Activated T-cell treated with anti-CD3 and anti-CD28 coated beads, Interleukin-2, amount 50 U/mL, for 1 hour (primary cell): ENCODE measurements at regions not wholly inside any gene's neighbourhood (a gene's known extent, or its start where the extent isn't known, plus 50 kb on each side); places are given as distances from the start of the nearest gene placed in this dataset.
"Not testable (repeated sequence)": the region's sequence is repeated elsewhere in the genome, so short reads cannot be mapped to it uniquely, and the experiment has no call there.

Experiments used
- DNase-seq: peaks from one replicate; pipeline ENCODE4 v3.0.0-alpha.2; 2020

DNA sequence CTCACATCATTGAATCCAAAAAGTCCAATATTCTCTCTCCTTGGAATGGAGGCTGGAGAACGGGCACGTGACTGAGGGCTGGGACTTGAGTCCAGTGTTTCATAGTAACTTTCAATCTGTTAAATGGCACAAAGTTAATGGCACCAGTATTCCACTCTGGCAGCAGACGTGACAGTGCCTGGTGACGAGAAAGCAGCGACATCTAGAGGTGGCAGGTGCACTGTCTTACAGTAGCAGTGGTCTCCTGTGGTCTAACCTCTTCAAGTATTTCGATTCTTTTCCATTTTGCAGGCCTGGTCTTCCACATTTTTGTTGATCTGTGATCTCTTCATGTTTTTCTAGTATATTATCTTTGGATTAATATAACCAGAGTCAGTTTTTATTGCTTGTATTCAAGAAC, 107.1 kb downstream of the OXSM start:
- DNase-seq, result no peak

DNA sequence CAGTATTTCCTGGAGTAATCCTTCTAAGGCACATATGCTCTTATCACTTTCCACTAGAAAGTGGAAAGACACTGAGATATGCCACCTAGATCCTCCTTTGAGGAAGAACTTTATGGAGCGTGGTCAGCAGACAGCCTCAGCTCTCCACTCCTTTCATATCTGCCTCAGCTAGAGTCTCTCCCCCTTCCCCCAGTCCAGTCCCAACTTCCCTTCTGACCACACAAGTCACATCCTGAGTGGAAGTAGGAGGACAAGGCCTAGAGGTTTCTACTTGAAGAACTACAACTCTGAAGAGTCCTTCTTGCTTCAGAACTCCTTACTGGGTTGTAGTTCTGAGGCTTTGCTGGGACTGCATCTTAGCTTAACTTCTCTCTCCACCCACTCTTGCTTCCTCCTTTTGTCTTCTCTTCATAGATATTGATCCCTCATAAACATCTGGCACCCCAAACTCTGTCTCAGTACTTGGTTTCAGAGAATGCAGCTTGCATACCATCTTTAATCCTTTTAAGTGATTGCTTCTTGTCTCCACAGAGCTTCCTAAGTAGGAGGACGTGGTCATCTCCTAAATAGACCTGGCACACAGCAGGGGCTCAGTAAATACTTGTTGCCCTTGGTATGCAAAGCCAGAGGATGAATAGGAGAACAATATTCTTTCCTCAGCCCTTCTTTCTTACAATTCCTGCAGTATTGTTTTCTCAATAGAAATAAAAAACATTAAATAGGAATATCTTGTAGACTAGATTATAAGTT, 109.6 kb downstream of the OXSM start:
- no peak for DNase-seq

DNA sequence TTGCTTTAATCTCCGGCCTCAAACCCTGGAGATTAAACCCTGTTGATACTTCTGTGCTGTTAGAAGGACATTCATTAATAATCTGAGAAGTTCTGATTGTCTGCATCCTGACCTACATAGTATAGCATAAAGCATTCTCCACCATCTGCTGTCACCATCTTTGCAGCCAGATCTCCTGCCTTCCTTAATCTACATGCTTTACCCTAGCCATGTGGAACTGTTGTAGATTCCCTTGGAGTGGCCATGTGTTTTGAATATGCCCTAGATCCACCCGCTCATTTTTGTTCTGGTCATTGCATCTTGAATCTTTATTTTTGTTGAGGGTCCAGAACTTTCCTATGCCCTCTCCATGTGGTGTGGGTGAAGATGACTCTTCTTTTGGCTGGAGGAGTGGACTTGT, 110.3 kb downstream of the OXSM start:
- no peak for DNase-seq

DNA sequence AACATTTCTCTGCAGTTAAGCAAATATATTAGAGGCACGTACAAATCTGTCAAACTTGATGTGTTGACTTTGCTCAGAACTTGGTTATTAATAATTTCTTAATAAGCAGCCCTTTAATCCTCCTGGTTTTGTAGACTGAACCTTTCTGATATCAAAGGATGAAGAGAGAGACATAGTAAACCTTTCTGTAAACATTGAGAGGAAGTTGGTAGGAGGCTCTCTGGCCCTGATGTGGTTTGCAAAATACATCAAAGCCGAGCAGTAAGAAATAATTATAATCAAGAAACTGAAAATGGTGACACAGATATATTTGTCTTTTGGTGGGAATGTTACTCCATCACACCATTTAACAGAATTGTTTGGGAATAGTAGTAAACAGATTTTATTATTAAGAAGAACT, 111.9 kb downstream of the OXSM start:
- DNase-seq, result no peak

DNA sequence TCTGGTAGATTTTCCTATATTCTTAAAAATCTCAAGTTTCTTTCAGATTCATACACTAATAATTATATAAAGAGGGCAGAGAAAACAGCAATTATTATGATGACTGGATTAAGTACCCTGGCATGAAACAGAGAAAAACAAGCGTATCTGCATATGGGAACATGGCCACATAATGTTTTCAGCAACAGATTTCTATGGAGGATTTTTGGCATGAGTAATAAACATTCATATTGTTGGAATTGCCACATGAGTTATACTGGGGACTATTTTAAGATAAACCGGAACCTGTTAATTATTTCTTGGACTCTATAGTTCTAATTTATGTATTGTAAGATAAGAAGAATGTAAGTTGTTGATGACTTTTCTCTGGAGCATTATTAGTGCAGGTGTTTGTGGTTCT, 112.7 kb downstream of the OXSM start:
- DNase-seq, result no peak

DNA sequence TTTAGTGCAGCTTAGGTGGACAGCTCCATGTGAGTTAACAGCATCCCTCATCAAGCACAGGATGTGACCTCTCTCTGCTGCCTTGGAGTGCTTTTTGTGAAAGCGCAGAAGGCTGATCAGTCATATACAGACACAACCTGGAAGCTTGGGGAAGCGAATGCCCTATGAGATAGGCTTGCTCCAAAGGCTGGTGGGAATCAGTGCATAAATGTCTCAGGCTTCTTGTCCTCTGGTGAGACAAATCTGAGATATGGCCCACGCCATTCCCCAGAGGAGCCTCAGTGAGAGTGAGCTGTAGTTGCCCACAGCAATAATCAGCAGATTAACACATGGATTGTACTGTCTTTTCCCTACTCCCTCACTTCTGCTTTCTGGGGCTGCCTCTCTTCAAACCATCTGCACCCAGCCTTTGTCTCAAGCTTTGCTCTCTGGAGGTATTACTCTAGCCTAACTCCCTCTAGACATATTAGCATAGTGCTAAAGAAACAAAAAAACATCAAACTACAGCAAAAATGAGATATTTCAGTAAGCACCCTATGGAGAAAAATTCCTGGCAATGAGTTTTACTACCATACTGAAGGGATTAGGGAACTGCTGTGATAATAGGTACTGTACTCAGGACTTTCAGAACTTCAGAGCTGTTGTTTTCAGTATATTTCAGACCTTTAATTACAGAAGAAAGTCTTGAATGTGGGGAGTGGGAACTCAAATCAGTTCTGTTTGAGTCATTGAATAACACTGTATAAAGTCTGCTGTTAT, 113.7 kb downstream of the OXSM start:
- no peak for DNase-seq

DNA sequence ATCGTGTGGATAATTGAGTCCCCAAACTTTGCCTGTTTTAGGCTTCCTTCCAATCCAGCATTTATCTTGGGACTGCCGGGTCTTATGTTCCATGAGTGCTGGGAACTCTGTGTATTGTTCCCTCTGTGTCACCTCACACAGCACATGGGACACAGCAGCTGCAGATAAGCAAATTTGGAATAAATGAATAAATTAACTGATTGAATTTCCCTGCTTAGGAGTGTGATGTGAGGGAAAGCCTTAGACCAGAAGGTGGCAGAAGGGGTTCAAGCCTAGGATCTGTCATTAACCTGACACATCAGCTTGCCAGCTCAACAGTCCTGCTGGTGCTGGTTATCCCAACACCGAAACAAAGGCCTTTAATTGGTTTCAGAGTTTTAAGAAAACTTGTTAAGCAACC, 114.3 kb downstream of the OXSM start:
- no peak for DNase-seq

DNA sequence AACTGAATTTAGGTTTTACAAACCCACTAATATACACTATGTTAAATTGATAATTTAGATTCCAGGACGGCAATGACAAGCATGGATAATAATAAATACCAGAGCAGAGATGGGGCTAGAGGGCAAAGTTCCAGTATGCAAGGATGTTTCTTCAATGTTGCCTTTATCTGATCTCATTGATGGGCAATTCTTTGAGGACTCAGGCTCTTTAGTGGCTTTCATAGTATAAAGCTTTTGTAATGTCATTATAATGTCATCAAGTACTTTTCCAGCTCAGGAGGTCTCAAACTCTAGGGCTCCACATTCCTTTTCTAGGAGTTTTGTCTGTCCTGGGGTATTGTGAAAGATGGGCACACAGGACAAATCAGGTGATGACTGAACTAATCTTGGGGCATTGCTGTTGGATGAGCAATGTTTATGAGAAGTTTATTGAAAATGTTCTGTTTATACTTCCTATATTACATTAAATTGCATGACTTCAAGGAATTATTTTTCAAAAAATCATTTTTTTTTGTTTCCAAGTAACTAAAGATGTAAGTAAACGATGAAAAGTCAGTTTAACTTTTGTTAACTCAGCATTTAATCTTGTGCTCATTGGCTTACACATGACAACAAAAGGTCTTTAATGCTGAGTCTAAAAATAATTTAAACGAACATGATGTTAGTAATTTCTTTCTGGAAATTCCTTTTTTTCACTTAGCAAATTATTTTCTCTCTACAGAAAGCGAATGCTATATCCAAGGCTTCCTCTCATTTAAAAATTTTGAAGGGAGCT, 116.4 kb downstream of the OXSM start:
- DNase-seq, result no peak

DNA sequence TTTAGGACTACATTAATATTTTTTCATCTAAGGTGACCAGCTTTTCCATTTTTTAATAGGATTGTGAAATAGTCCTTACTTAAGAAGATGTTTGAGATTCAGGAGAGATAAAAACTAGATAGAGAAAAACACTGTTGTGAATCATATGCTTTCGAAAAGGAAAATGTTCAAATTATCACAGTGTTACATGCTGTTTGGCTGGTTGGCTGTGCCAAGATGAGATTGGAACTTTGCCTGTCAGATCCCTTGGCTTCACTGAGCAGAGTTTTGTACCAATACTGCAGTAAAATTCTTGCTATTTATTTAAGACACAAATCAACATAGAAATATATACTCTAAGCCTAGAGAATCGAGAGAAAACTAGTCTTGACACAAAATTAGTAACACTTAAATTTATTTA, 117.2 kb downstream of the OXSM start:
- DNase-seq, result no peak

DNA sequence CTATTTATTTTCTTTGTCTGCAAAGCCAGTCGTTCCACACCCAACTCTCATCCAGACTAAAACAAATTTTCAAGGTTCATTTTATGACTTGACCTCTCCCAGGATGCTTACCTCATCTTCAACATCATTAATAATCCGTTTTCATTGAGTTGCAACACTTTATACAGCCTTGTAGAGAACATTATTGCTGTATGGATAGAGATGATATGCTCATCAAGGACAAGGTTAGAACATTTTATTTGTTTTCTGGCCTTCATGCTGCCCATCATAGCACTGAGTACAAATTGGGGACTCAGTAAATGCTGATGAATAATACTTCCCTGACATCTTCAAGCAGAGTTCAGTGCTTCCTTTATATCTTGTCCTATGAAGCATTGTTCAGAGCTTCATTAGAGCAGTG, 120.2 kb downstream of the OXSM start:
- no peak for DNase-seq

DNA sequence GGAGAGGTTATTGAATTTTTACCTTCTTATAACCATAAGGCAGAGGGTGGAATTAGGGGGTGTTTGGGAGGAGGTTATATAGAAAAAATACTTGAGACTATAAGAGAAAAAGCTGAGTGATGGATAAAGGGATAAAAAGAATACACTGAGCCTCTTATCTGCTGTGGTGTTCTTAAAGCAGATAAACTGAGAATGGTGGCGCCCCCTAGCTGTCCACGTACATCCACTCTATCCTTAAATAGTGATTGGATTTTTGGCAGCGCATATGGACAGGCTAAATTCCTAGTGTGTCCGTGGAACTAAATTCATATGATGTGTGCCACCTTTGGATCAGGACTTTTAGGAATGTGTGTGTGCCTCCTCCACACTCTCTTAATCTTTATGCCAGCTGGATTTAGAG, 121.1 kb downstream of the OXSM start:
- peak; percentile 32 for DNase-seq

DNA sequence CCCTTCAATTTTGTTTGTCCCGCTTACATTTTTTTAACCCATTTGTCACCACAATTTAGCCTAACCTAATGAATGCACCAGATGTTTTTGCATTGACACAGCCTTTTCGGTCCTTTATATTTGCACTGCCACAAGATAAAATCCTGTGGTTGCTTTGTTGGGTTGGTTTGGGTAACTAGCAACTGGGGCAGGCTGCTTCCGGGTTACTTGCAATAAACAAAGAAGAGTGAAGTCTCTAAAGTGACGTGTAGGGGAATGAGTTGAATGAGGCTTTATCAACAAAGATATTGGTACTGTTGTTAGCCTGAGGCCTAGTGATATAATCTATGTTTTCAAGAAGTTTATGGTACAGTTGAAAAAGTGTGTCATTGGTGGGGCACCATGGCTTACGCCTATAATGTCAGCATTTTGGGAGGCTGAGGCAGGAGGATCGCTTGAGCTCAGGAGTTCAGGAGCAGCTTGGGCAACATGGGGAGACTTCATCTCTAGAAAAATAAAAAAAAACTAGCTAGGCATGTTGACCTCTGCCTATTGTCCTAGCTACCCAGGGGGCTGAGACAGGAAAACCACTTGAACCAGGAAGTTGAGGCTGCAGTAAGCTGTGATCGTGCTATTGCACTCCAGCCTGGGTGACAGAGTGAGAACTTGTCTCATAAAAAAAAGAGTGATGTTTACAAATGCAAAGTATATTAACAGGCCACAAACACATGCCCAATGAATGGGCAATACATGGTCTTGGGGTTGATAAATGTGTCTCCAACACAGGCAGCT, 121.8 kb downstream of the OXSM start:
- no peak for DNase-seq

DNA sequence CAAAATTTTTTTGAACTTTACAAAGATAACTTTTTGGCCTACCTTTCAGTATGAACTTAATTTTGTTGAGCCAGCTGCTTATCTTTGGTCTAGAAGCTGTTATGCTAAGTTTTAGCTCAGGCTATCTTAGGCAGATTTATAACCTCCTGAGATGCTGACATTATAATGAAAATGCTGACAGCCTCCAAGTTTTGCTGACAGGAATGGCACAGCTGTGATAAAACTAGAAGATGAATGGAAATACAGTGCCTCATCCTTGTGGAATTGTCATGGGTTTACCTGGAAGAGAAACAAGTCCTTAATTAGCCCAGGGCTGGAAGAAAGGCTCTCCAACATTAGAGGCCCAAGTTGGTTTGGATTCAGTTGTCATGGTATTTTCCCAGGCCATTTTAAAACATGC, 123.3 kb downstream of the OXSM start:
- DNase-seq, result no peak

DNA sequence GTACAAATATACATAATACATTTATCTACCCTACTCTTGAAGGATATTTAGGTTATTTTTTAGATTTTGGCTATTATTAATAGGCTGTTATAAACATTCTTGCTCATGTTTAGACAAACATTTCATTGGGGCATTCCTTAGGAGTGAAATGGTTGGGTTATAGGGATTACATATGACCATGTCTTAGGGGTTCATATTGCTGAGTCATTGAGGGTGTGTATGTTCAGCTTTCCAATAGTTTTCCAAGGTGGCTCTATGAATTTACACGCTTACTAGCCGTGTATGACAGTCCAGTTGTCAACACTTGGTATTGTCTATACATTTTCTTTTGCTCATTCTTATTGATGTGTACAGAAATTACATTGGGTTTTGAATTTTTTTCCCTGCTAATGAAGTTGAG, 125.8 kb downstream of the OXSM start:
- DNase-seq, result no peak

DNA sequence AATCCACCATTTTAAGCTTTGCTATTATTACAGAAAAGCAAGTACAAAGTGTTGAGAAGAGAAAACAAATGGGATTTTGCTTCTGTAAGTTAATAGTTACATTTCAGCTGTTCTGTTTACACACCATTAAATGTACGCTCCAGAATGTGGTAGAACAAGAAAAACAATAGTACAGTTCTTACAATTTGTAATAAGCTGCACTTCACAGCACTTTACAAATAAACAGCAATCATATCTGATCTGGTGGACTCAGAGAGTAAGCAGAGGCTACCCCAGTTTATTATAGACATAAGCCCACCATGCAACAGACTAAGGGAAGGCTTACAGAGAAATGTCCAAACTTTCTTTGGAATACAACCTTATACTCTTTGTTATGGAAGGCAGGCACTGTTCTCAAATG, 126.4 kb downstream of the OXSM start:
- DNase-seq, result no peak

DNA sequence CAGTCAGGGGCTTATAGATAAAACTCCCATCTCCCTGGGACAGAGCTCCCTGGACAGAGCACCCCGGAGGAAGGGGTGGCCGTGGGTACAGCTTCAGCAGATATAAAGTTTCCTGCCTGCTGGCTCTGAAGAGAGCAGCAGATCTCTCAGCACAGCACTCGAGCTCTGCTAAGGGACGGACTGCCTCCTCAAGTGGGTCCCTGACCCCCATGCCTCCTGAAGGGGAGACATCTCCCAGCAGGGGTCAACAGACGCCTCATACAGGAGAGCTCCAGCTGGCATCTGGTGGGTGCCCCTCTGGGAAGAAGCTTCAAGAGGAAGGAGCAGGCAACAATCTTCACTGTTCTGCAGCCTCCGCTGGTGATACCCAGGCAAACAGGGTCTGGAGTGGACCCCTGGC, 142.1 kb downstream of the OXSM start:
- DNase-seq, result not testable (repeated sequence)

DNA sequence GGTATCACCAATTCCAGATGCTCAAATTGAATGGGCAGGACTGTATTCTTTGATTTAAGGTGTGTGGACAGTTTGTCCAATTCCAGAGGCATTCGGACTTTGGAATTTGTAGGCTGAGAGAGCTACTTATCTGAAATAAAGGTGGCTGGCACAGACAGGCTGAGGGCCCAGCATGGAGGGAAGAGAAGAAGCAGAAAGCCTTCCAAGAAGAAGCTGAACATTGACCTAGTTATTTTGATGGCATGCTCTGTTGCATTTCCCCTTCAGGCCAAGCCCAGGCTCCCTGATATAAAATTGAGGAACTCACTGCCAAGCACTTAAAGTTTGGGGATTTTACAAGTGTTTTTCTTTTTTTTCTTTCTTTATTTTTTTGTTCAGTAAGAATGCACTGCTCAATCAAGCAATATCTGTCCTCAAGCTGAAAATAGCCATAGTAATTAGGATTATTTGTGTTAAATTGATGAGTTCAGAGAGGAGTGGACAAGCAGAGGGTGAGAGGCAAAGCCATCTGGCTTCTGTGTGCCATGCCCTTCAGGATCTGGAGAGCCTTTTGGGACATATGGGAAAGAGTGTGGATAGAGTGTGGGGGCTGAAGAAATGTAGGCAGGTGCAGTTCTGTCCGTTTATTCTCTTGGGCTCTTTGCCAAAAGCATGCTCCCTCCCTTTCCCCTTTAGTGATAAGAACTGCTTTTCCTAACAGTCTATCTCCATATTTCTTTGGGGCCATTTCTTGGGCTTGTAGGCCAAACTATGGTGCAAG, 148.9 kb downstream of the OXSM start:
- DNase-seq, result no peak

DNA sequence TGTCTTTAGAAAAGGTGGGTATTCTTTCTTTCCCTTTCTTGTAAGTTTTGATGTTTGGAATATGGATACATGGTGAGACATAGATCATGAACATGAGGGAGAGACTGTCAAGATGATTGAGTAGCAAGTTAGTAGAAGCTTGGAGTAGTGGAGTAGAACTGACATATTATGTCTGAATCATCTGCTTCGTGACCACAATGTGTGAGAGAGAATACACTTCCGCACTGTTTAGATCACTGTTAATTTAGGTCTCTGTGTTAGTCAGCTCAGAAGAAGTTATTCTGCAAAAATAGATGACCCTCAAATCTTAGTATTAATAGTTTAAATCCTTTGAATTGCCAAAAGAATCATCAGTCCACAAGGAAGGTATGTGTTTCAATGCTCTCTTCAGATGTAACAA, 151.0 kb downstream of the OXSM start:
- DNase-seq, result no peak

DNA sequence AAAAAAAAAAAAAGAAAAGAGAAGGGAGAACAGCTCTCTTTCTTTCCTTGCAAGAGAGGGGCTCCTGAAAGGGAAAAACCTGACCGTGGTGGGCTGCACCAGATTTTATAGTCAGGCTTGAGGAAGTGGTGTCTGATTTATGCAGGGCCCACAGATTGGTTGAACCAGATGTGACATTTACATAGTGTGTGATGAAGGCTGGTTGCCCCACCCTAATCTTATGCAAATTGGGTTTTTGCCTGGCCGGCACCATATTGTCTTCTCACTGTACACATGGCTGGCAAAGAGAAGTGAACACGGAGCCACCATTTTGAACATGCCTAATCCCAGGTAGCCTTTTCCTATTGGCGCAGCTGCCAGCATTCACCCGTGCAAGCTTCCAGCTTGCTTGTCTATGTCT, 154.4 kb downstream of the OXSM start:
- no peak for DNase-seq

DNA sequence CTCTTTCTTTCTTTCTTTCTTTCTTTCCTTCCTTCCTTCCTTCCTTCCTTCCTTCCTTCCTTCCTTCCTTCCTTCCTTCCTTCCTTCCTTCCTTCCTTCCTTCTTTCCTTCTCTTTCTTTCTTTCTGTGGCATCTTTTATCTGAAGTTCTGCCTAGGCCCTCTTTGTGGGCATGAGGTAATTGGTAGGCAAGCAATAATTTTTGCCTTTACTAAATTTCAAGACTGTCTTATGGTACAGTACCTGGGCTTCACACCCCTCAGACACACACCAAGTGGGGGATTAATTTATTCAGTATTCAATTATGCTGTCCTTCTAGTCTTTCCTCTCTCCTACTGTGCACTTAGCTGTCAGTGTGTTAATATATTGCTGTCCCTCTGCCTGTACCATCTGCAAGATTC, 155.5 kb downstream of the OXSM start:
- DNase-seq, result no peak

DNA sequence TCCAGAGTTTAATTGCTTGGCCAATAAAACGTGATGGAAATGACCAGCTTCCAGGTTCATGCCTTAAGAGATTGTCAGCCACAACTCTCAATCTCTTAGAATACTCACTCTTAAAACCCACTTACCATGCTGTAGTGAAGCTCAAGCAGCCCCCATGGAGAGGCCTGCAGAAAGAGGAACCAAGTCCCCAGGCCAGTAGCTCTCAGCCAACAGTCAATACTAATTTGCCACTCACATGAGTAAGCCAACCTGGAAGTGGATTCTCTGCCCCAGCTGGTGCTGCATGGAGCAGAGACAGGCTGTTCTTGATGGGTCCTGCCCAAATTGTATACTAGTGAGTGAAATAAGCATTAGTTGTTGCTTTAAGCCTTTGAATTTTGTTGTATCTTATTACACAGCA, 155.9 kb downstream of the OXSM start:
- no peak for DNase-seq

DNA sequence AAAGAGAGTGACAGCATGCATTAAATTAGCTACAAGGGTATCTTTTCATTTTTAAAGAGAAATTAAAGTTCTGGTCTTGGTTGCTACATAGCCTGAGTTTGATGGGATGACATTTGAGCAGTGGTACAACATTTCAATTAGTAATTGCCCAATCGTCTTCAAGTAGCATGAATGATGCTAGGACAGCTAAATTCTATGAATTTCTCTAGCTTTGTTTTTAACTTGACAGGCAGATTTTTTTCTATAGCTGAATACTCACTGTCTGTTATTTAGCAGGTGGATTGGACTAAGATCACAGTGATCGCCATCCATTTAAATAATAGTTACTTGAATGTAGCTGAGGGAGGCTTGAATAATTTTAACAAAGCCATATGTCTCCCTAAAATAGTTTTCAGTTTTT, 162.2 kb downstream of the OXSM start:
- DNase-seq, result no peak
